ENCODE measurements at regions not wholly inside any gene's neighbourhood (a gene's known extent, or its start where the extent isn't known, plus 50 kb on each side); places are given as distances from the start of the nearest gene placed in this dataset.
"Not testable (repeated sequence)": the region's sequence is repeated elsewhere in the genome, so short reads cannot be mapped to it uniquely, and the experiment has no call there.

DNA sequence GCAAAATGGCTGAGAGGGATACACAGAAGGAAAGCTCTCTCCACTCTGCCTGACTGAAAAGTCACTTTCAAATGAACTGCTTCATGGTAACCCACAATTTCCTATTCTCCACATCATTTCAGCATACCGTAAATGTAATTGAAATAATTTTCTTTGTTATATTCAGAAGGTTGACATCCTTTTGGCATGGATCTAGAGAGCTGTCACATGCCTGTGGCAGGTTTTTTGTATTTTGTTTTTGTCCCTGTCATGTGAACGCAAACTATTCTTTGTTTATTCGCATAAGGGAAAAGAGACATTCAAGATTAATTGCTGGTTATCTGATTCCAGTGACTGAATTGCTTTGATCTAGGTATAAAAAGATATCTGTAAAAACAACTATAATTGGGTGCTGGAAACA lies 1808.1 kb downstream of the NCAM2 start:
- no peak for DNase-seq (ENCODE audit: low read depth)
- H3K4me3 ChIP-seq (ENCODE audit: low read depth, low read length), result no peak overlapping the region

DNA sequence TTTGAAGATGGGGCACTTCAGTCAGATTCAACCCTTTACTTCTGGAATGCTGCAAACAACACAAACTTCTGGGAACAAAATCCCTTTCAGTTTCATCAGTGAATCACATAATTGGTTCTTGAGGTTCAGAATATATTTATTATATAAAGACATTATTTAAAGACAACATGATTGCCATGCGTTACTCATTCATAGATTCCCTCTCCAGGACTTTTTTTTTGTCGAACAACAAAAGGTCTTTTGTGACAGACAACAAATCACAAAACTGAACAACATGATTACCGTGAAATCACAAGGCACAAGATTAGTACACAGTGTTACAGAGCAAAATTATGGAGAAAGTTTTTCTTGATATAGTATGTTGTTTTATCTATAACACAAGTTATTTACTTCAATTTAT lies 1815.0 kb downstream of the NCAM2 start:
- no peak for DNase-seq (ENCODE audit: low read depth)
- H3K4me3 ChIP-seq (ENCODE audit: low read depth, low read length), result no peak overlapping the region
- TF ChIP-seq, protein P1, sequence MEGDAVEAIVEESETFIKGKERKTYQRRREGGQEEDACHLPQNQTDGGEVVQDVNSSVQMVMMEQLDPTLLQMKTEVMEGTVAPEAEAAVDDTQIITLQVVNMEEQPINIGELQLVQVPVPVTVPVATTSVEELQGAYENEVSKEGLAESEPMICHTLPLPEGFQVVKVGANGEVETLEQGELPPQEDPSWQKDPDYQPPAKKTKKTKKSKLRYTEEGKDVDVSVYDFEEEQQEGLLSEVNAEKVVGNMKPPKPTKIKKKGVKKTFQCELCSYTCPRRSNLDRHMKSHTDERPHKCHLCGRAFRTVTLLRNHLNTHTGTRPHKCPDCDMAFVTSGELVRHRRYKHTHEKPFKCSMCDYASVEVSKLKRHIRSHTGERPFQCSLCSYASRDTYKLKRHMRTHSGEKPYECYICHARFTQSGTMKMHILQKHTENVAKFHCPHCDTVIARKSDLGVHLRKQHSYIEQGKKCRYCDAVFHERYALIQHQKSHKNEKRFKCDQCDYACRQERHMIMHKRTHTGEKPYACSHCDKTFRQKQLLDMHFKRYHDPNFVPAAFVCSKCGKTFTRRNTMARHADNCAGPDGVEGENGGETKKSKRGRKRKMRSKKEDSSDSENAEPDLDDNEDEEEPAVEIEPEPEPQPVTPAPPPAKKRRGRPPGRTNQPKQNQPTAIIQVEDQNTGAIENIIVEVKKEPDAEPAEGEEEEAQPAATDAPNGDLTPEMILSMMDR (IDR thresholded peaks at IDR 0.05; ENCODE audit: insufficient read depth, low read depth, low read length, missing control alignments), result no peak

More for the DNA sequence above, 1808.1 kb downstream of the NCAM2 start:
- TF ChIP-seq, protein P1 (IDR thresholded peaks at IDR 0.05; ENCODE audit: insufficient read depth, low read depth, low read length, missing control alignments), result no peak

DNA sequence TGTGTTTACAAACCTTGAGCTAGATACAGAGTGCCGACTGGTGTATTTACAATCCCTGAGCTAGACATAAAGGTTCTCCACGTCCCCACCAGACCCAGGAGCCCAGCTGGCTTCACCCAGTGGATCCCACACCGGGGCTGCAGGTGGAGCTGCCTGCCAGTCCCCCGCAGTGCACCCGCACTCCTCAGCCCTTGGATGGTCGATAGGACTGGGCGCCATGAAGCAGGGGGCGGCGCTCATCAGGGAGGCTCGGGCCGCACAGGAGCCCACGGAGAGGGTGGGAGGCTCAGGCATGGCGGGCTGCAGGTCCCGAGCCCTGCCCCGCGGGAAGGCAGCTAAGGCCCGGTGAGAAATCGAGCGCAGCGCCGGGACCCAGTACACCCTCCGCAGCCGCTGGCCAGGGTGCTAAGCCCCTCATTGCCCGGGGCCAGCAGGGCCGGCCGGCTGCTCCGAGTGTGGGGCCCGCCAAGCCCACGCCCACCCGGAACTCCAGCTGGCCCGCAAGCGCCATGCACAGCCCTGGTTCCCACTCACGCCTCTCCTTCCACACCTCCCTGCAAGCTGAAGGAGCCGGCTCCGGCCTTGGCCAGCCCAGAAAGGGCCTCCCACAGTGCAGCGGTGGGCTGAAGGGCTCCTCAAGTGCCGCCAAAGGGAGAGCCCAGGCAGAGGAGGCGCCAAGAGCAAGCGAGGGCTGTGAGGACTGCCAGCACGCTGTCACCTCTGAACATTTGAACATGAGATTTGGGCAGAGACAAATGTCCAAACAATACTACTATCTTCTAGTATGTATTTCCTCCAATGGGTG lies 1820.7 kb downstream of the NCAM2 start:
- not testable (repeated sequence) for H3K4me3 ChIP-seq (ENCODE audit: low read depth, low read length); DNase-seq (ENCODE audit: low read depth)

DNA sequence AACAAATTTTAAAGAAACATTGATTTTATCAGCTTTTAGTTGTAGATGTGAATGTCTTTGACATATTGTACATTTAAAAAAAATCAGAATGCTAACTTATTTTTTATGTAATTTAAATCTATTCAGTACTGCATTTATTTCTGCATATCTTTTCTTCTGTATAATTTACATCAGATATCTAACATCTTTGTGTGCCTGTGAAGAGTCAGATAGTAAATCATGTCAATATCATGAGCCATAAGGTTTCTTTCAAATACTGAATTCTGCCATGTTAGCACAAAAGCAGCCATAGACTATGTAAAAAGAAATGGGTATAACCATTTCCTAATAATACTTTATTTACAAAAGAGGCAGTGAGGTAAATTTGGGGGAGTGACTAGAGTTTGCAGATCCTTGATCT lies 1829.2 kb downstream of the NCAM2 start:
- TF ChIP-seq, protein P1 (IDR thresholded peaks at IDR 0.05; ENCODE audit: insufficient read depth, low read depth, low read length, missing control alignments), result no peak
- H3K4me3 ChIP-seq (ENCODE audit: low read depth, low read length), result no peak overlapping the region
- DNase-seq (ENCODE audit: low read depth), result no peak

DNA sequence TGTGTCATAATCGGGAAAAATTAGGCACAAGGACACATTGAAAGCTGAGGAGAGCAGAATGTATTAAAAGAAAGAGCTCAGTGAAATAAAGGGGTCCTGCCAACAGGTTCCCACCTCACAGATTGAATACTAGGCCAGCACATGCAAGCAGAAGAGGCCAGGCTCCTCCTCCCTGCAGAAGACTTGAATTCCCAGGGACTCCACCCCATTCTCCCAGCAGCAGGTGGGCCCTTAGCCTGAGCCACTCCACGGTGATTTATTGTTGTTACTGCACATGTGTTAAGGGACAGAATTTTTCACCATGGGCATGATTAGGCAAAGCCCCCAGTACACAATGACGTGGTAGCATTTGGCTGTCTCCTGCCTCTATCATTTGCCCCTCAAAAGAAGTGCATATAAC lies 1844.7 kb downstream of the NCAM2 start:
- TF ChIP-seq, protein P1 (IDR thresholded peaks at IDR 0.05; ENCODE audit: insufficient read depth, low read depth, low read length, missing control alignments), result no peak
- DNase-seq (ENCODE audit: low read depth), result no peak
- no peak overlapping the region for H3K4me3 ChIP-seq (ENCODE audit: low read depth, low read length)

DNA sequence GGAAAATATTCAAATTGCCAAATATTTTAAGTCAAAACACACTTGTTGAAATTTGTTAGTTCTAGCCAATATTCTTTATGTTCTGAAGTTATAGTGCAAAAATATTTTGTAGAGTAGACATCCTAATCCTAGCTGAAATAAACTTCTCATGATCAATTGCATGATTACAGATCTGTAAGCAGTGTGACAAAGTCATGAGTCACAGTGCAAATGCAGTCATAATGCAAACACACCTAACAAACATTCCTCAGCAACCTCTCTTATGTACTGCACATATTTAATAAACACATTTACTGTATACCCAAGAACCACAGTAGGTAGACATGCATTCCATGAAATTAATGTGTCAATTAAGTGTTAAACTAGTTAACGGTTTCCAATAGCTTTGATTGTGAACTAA lies 1857.4 kb downstream of the NCAM2 start:
- DNase-seq (ENCODE audit: low read depth), result no peak
- TF ChIP-seq, protein P1 (IDR thresholded peaks at IDR 0.05; ENCODE audit: insufficient read depth, low read depth, low read length, missing control alignments), result no peak
- H3K4me3 ChIP-seq (ENCODE audit: low read depth, low read length), result no peak overlapping the region

DNA sequence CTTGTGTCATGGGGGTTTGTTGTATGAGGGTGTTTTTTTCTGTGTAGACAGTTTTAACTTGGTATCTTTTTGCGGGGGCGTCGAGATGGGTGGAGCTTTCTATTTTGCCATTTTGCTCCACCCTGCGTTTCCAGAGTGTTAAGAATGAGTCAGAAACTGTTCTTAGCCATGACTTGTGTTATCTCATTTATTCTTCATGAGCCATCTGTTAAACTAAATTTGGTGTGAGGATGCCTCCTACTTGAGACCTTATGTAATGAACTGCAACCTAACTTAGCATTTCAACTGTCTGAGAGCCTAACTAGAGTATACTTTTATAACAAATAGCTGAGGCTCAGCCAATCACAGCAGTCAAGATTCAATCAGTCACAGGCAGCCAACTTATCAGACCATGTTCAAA lies 1873.5 kb downstream of the NCAM2 start:
- DNase-seq (ENCODE audit: low read depth), result no peak
- TF ChIP-seq, protein P1 (IDR thresholded peaks at IDR 0.05; ENCODE audit: insufficient read depth, low read depth, low read length, missing control alignments), result no peak
- H3K4me3 ChIP-seq (ENCODE audit: low read depth, low read length), result no peak overlapping the region
